IMR-90 (cell line): ENCODE measurements at regions not wholly inside any gene's neighbourhood (a gene's known extent, or its start where the extent isn't known, plus 50 kb on each side); places are given as distances from the start of the nearest gene placed in this dataset.
"Not testable (repeated sequence)": the region's sequence is repeated elsewhere in the genome, so short reads cannot be mapped to it uniquely, and the experiment has no call there.

Experiments
- BHLHE40 ChIP-seq: fragments of 150-350 bp; IDR thresholded peaks from 2 replicates; pipeline ENCODE4 v1.6.1; 2016; ENCODE audit warnings: mild to moderate bottlenecking, low read depth, low read length
- CEBPB ChIP-seq: IDR thresholded peaks from 2 replicates; pipeline ENCODE4 v1.6.1; 2012; ENCODE audit warnings: low read depth, low read length, improper control_type of control experiment
- CTCF ChIP-seq: conservative IDR thresholded peaks from 2 replicates; pipeline ENCODE4 v1.5.1; 2012; ENCODE audit warnings: mild to moderate bottlenecking, low read depth, low read length, improper control_type of control experiment
- ELK1 ChIP-seq: fragments of 150-350 bp; IDR thresholded peaks from 2 replicates; pipeline ENCODE4 v1.6.1; 2016; ENCODE audit warnings: low read depth, mild to moderate bottlenecking, low read length, moderate library complexity, borderline replicate concordance
- MAFK ChIP-seq: IDR thresholded peaks from 2 replicates; pipeline ENCODE4 v1.6.1; 2012; ENCODE audit warnings: low read depth, low read length, improper control_type of control experiment
- MXI1 ChIP-seq: IDR thresholded peaks from 2 replicates; pipeline ENCODE4 v1.6.1; 2012; ENCODE audit warnings: low read depth, mild to moderate bottlenecking, low read length, moderate library complexity, borderline replicate concordance
- NFE2L2 ChIP-seq: fragments of 150-350 bp; IDR thresholded peaks from 2 replicates; pipeline ENCODE4 v1.6.1; 2016; ENCODE audit warnings: low read depth, mild to moderate bottlenecking, low read length
- POLR2A ChIP-seq: IDR thresholded peaks from 2 replicates; pipeline ENCODE4 v1.6.1; 2012; ENCODE audit warnings: mild to moderate bottlenecking, low read depth, low read length
- RAD21 ChIP-seq: IDR thresholded peaks from 2 replicates; pipeline ENCODE4 v1.6.1; 2012; ENCODE audit warnings: low read length, improper control_type of control experiment

GRCh38 chr6:106721189-106721588 lies 91.8 kb downstream of the QRSL1 start:
- TF ChIP-seq NFE2L2, CTCF, POLR2A, RAD21, BHLHE40, MXI1, ELK1, MAFK, CEBPB: not testable (repeated sequence)
